ENCODE measurements at regions not wholly inside any gene's neighbourhood (a gene's known extent, or its start where the extent isn't known, plus 50 kb on each side); places are given as distances from the start of the nearest gene placed in this dataset.

GRCh38 chr7:80288175-80289122 is 153.8 kb downstream of the GNAI1 start:
- TF ChIP-seq RAD21 (IDR thresholded peaks at IDR 0.05; ENCODE audit: low read depth) (peak; percentile 42), EP300 (IDR thresholded peaks at IDR 0.05; ENCODE audit: borderline replicate concordance) (no peak), TAF1 (IDR thresholded peaks at IDR 0.05; ENCODE audit: low read depth) (no peak), CEBPB (IDR thresholded peaks at IDR 0.05) (no peak), EGR1 (IDR thresholded peaks at IDR 0.05) (no peak), ZBTB7A (IDR thresholded peaks at IDR 0.05; ENCODE audit: low read depth) (no peak), YY1 (IDR thresholded peaks at IDR 0.05; ENCODE audit: low read depth) (no peak), CREB1 (IDR thresholded peaks at IDR 0.05; ENCODE audit: low read depth) (no peak)

GRCh38 chr7:80287400-80288174 is 153.0 kb downstream of the GNAI1 start:
- no peak for TF ChIP-seq TCF12 (IDR thresholded peaks at IDR 0.05; ENCODE audit: low read depth)
- no peak for TF ChIP-seq EGR1 (IDR thresholded peaks at IDR 0.05)
- TF ChIP-seq EP300 (IDR thresholded peaks at IDR 0.05; ENCODE audit: borderline replicate concordance): no peak
- no peak for TF ChIP-seq FOXM1 (IDR thresholded peaks at IDR 0.05; ENCODE audit: borderline replicate concordance, low read depth)
- no peak for TF ChIP-seq REST (IDR thresholded peaks at IDR 0.05; ENCODE audit: low read depth)
- no peak for TF ChIP-seq YY1 (IDR thresholded peaks at IDR 0.05; ENCODE audit: low read depth)
- TF ChIP-seq USF1 (IDR thresholded peaks at IDR 0.05): no peak
- TF ChIP-seq TAF1 (IDR thresholded peaks at IDR 0.05; ENCODE audit: low read depth): no peak
- no peak for TF ChIP-seq ZBTB7A (IDR thresholded peaks at IDR 0.05; ENCODE audit: low read depth)
- no peak for TF ChIP-seq TEAD4 (IDR thresholded peaks at IDR 0.05)
- no peak for TF ChIP-seq CREB1 (IDR thresholded peaks at IDR 0.05; ENCODE audit: low read depth)
- no peak for TF ChIP-seq MAX (IDR thresholded peaks at IDR 0.05)
- TF ChIP-seq NFIC (IDR thresholded peaks at IDR 0.05): no peak
- TF ChIP-seq CEBPB (IDR thresholded peaks at IDR 0.05): no peak
- no peak for TF ChIP-seq RAD21 (IDR thresholded peaks at IDR 0.05; ENCODE audit: low read depth)

GRCh38 chr7:80286611-80287010 is 152.0 kb downstream of the GNAI1 start:
- no peak for TF ChIP-seq EGR1 (IDR thresholded peaks at IDR 0.05)
- no peak for TF ChIP-seq YY1 (IDR thresholded peaks at IDR 0.05; ENCODE audit: low read depth)
- TF ChIP-seq TAF1 (IDR thresholded peaks at IDR 0.05; ENCODE audit: low read depth): no peak
- no peak for TF ChIP-seq EP300 (IDR thresholded peaks at IDR 0.05; ENCODE audit: borderline replicate concordance)
- no peak for TF ChIP-seq TCF12 (IDR thresholded peaks at IDR 0.05; ENCODE audit: low read depth)
- no peak for TF ChIP-seq CEBPB (IDR thresholded peaks at IDR 0.05)
- TF ChIP-seq TEAD4 (IDR thresholded peaks at IDR 0.05): no peak
- no peak for TF ChIP-seq CREB1 (IDR thresholded peaks at IDR 0.05; ENCODE audit: low read depth)
- no peak for TF ChIP-seq REST (IDR thresholded peaks at IDR 0.05; ENCODE audit: low read depth)
- TF ChIP-seq FOXM1 (IDR thresholded peaks at IDR 0.05; ENCODE audit: borderline replicate concordance, low read depth): no peak
- no peak for TF ChIP-seq RAD21 (IDR thresholded peaks at IDR 0.05; ENCODE audit: low read depth)

GRCh38 chr7:80284855-80285254 is 150.2 kb downstream of the GNAI1 start:
- TF ChIP-seq YY1 (IDR thresholded peaks at IDR 0.05; ENCODE audit: low read depth) (no peak), CREB1 (IDR thresholded peaks at IDR 0.05; ENCODE audit: low read depth) (no peak), TCF12 (IDR thresholded peaks at IDR 0.05; ENCODE audit: low read depth) (no peak), CEBPB (IDR thresholded peaks at IDR 0.05) (no peak)

GRCh38 chr7:80279760-80280159 is 145.1 kb downstream of the GNAI1 start:
- no peak for TF ChIP-seq CEBPB (IDR thresholded peaks at IDR 0.05)
- TF ChIP-seq EP300 (IDR thresholded peaks at IDR 0.05; ENCODE audit: borderline replicate concordance): no peak
- TF ChIP-seq YY1 (IDR thresholded peaks at IDR 0.05; ENCODE audit: low read depth): no peak
- no peak for TF ChIP-seq NFIC (IDR thresholded peaks at IDR 0.05)
- no peak for TF ChIP-seq ZBTB7A (IDR thresholded peaks at IDR 0.05; ENCODE audit: low read depth)
- TF ChIP-seq REST (IDR thresholded peaks at IDR 0.05; ENCODE audit: low read depth): no peak
- TF ChIP-seq RAD21 (IDR thresholded peaks at IDR 0.05; ENCODE audit: low read depth): no peak
- TF ChIP-seq CREB1 (IDR thresholded peaks at IDR 0.05; ENCODE audit: low read depth): no peak
